ENCODE measurements at regions not wholly inside any gene's neighbourhood (a gene's known extent, or its start where the extent isn't known, plus 50 kb on each side); places are given as distances from the start of the nearest gene placed in this dataset.

DNA sequence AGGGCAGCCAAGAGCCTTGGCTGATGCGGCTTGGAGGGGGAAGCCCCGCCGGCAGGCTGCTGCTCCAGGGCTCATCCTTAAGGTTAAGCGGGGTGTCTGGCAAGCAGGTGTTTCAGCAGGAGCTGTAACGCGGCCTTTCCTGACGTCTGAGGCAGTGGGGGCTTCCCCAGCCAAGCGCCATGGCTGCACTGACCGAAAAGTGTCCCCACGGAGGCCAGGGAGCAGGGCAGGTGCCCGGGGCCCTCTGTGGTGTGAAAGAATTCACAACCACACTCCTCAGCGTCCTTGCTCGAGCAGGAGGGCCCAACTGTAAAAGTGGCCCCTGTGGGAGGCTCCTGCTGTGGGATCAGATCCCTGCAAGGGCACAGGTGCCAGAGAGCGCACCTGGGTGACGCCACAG is 79.2 kb downstream of the DHCR7 start:
- TF ChIP-seq, protein P1, sequence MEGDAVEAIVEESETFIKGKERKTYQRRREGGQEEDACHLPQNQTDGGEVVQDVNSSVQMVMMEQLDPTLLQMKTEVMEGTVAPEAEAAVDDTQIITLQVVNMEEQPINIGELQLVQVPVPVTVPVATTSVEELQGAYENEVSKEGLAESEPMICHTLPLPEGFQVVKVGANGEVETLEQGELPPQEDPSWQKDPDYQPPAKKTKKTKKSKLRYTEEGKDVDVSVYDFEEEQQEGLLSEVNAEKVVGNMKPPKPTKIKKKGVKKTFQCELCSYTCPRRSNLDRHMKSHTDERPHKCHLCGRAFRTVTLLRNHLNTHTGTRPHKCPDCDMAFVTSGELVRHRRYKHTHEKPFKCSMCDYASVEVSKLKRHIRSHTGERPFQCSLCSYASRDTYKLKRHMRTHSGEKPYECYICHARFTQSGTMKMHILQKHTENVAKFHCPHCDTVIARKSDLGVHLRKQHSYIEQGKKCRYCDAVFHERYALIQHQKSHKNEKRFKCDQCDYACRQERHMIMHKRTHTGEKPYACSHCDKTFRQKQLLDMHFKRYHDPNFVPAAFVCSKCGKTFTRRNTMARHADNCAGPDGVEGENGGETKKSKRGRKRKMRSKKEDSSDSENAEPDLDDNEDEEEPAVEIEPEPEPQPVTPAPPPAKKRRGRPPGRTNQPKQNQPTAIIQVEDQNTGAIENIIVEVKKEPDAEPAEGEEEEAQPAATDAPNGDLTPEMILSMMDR (IDR thresholded peaks at IDR 0.05 in 4 of 5, conservative IDR thresholded peaks at IDR 0.05 in 1 of 5) = no peak
- no peak for TF ChIP-seq POLR2A (IDR thresholded peaks at IDR 0.05)
